Natural killer cell (primary cell): ENCODE measurements at regions not wholly inside any gene's neighbourhood (a gene's known extent, or its start where the extent isn't known, plus 50 kb on each side); places are given as distances from the start of the nearest gene placed in this dataset.

Source experiments
- ATAC-seq, 3 donors: fragments of 150-1000 bp in 2 of 3; fragments of 200-7000 bp in 1 of 3; cut with Tn5 transposase; 1 replicate in 1 of 3; 2 replicates in 2 of 3; pipeline ENCODE4 v1.10.0; 2021; ENCODE audit warnings: mild to moderate bottlenecking in 2 of 3, moderate library complexity in 2 of 3
- DNase-seq, 2 donors: peaks; one replicate each; pipeline versions ENCODE4 v3.0.0 to v3.0.0-alpha.2; 2013 to 2021; ENCODE audit warnings: mixed read lengths in 1 of 2
- H3K27ac ChIP-seq: one replicate; pipeline ENCODE4 v1.5.1; 2013; ENCODE audit warnings: mild to moderate bottlenecking, low read length
- H3K27me3 ChIP-seq: one replicate; pipeline ENCODE4 v1.6.1; 2013; ENCODE audit warnings: low read length; ENCODE audit not compliant: control insufficient read depth, insufficient read depth
- H3K36me3 ChIP-seq: one replicate; pipeline ENCODE4 v1.6.1; 2013; ENCODE audit warnings: low read length; ENCODE audit not compliant: control insufficient read depth, insufficient read depth
- H3K4me1 ChIP-seq: one replicate; pipeline ENCODE4 v1.6.1; 2013; ENCODE audit warnings: low read length; ENCODE audit not compliant: control insufficient read depth, insufficient read depth
- H3K4me3 ChIP-seq: one replicate; pipeline ENCODE4 v1.5.1; 2013; ENCODE audit warnings: low read length
- H3K9me3 ChIP-seq: one replicate; pipeline ENCODE4 v1.6.1; 2013; ENCODE audit warnings: low read length; ENCODE audit not compliant: control insufficient read depth, insufficient read depth
- H3K27ac Mint-ChIP-seq, 2 donors: one replicate each; pipeline ENCODE4 v1.8.0; 2022; ENCODE audit warnings: mild to moderate bottlenecking in 2 of 2, mixed read lengths in 2 of 2, moderate library complexity in 1 of 2
- H3K27me3 Mint-ChIP-seq, 2 donors: one replicate each; pipeline ENCODE4 v1.8.0; 2022; ENCODE audit warnings: low read depth in 2 of 2, mixed read lengths in 2 of 2
- H3K36me3 Mint-ChIP-seq: one replicate; pipeline ENCODE4 v1.8.0; 2022; ENCODE audit warnings: mixed read lengths
- H3K4me1 Mint-ChIP-seq, 2 donors: one replicate each; pipeline ENCODE4 v1.8.0; 2022; ENCODE audit warnings: mixed read lengths in 2 of 2
- H3K4me3 Mint-ChIP-seq: one replicate; pipeline ENCODE4 v1.8.0; 2022; ENCODE audit warnings: mild to moderate bottlenecking, moderate library complexity, mixed read lengths
- H3K9me3 Mint-ChIP-seq, 2 donors: one replicate each; pipeline ENCODE4 v1.8.0; 2022; ENCODE audit warnings: mixed read lengths in 2 of 2
- CTCF ChIP-seq: fragments of 200-600 bp; IDR thresholded peaks from one replicate; pipeline ENCODE4 v1.8.0; 2022; ENCODE audit warnings: antibody characterized with exemption
- WGBS: methylation state at CpG from one replicate; pipeline ENCODE4 v1.1.7; 2013; ENCODE audit warnings: missing lambda C conversion rate; ENCODE audit not compliant: insufficient coverage; 5-methylcytosine and 5-hydroxymethylcytosine counted together
- intact Hi-C: fragments of 100-400 bp; cut with micrococcal nuclease; formaldehyde crosslinking; loops from one replicate; pipeline ENCODE4 v1.14.2; 2022

- H3K36me3 ChIP-seq: no peaks in the 10 kb centered on the region
These were observed 2859.1 kb downstream of the PCDH9 start for GRCh38 chr13:64371045-64371444.

GRCh38 chr13:64369121-64369520 is 2861.0 kb downstream of the PCDH9 start:
- intact Hi-C loops: no loop called here
- Mint-ChIP-seq H3K4me3 (no peak overlapping the region), H3K27ac (no peak overlapping the region), H3K27me3 (no peaks in the 10 kb centered on the region), H3K9me3 (peaks cover 10 to 21% of the 10 kb centered on the region in 2 donors), H3K4me1 (no peaks in the 10 kb centered on the region), H3K36me3 (peaks cover 2% of the 10 kb centered on the region)
- no peak overlapping the region for H3K27ac ChIP-seq
- no peaks in the 10 kb centered on the region for H3K36me3 ChIP-seq
- no peak for TF ChIP-seq CTCF
- no peak for ATAC-seq
- no peak overlapping the region for H3K4me3 ChIP-seq
- peaks cover 21% of the 10 kb centered on the region for H3K9me3 ChIP-seq
- DNase-seq: no peak
- H3K4me1 ChIP-seq: no peaks in the 10 kb centered on the region
- 96% methylated on average over 4 of the region's 5 CpGs for WGBS
- no peaks in the 10 kb centered on the region for H3K27me3 ChIP-seq

More at GRCh38 chr13:64371045-64371444, 2859.1 kb downstream of the PCDH9 start:
- Histone ChIP-seq H3K4me1 (no peaks in the 10 kb centered on the region), H3K27me3 (no peaks in the 10 kb centered on the region), H3K9me3 (peaks cover 21% of the 10 kb centered on the region), H3K4me3 (no peak overlapping the region), H3K27ac (no peak overlapping the region)
- no peak for DNase-seq
- Mint-ChIP-seq H3K27me3 (no peaks in the 10 kb centered on the region), H3K4me1 (no peaks in the 10 kb centered on the region), H3K36me3 (no peaks in the 10 kb centered on the region), H3K9me3 (peaks cover 12 to 27% of the 10 kb centered on the region in 2 donors), H3K27ac (no peak overlapping the region), H3K4me3 (no peak overlapping the region)
- no peak for TF ChIP-seq CTCF
- no peak for ATAC-seq
- intact Hi-C loops: no loop called here

GRCh38 chr13:64362564-64362963 is 2867.6 kb downstream of the PCDH9 start:
- TF ChIP-seq CTCF: no peak
- peaks cover 8% of the 10 kb centered on the region for H3K36me3 Mint-ChIP-seq
- 74% methylated on average over 2 of the region's 2 CpGs for WGBS

GRCh38 chr13:64347664-64348063 is 2882.5 kb downstream of the PCDH9 start:
- Histone ChIP-seq H3K36me3 (no peaks in the 10 kb centered on the region), H3K27me3 (no peaks in the 10 kb centered on the region), H3K27ac (no peak overlapping the region), H3K4me3 (no peak overlapping the region), H3K9me3 (no peaks in the 10 kb centered on the region), H3K4me1 (no peaks in the 10 kb centered on the region)
- no peak for DNase-seq
- ATAC-seq: no peak
- Mint-ChIP-seq H3K36me3 (no peaks in the 10 kb centered on the region), H3K27ac (no peak overlapping the region), H3K4me3 (no peak overlapping the region), H3K4me1 (no peaks in the 10 kb centered on the region), H3K9me3 (peaks cover 20 to 25% of the 10 kb centered on the region in 2 donors), H3K27me3 (no peaks in the 10 kb centered on the region)
- intact Hi-C loops: no loop called here
- no CpG with 5 or more reads among the region's 2 CpGs for WGBS
- TF ChIP-seq CTCF: no peak

More at GRCh38 chr13:64362564-64362963, 2867.6 kb downstream of the PCDH9 start:
- Histone ChIP-seq H3K36me3 (no peaks in the 10 kb centered on the region), H3K4me3 (no peak overlapping the region), H3K9me3 (peaks cover 3% of the 10 kb centered on the region), H3K4me1 (no peaks in the 10 kb centered on the region), H3K27ac (no peak overlapping the region), H3K27me3 (no peaks in the 10 kb centered on the region)
- Mint-ChIP-seq H3K4me3 (no peak overlapping the region), H3K27ac (no peak overlapping the region), H3K9me3 (peaks cover 6 to 20% of the 10 kb centered on the region in 2 donors), H3K4me1 (no peaks in the 10 kb centered on the region), H3K27me3 (no peaks in the 10 kb centered on the region)
- intact Hi-C loops: no loop called here
- DNase-seq (no peak), ATAC-seq (no peak)
